ENCODE measurements at regions not wholly inside any gene's neighbourhood (a gene's known extent, or its start where the extent isn't known, plus 50 kb on each side); places are given as distances from the start of the nearest gene placed in this dataset.
"Not testable (repeated sequence)": the region's sequence is repeated elsewhere in the genome, so short reads cannot be mapped to it uniquely, and the experiment has no call there.

- Histone ChIP-seq H3K9me3 (peaks cover 2% of the 10 kb centered on the region; the same call in 1 of the 2 replicates), H3K4me3 (no peak overlapping the region), H3K36me3 (replicated peaks) (no peaks in the 10 kb centered on the region), H3K27me3 (ENCODE audit: low read depth) (no peaks in the 10 kb centered on the region), H3K4me1 (no peaks in the 10 kb centered on the region)
- DNase-seq (ENCODE audit: low spot score in 2 of 2): no peak
- in situ Hi-C loops (cut with MboI; ENCODE audit: low sequenced_read_pairs): no loop called here
Observed at GRCh38 chr11:19614370-19614940, 98.2 kb upstream of the NAV2 start.

GRCh38 chr11:19612025-19612424 lies 100.6 kb upstream of the NAV2 start:
- H3K27me3 ChIP-seq (ENCODE audit: low read depth); DNase-seq (ENCODE audit: low spot score in 2 of 2); in situ Hi-C loops (cut with MboI; ENCODE audit: low sequenced_read_pairs); H3K4me3 ChIP-seq; H3K9me3 ChIP-seq; H3K36me3 ChIP-seq (replicated peaks); H3K4me1 ChIP-seq: not testable (repeated sequence)

GRCh38 chr11:19607656-19608360 lies 104.8 kb upstream of the NAV2 start:
- Histone ChIP-seq H3K27me3 (ENCODE audit: low read depth) (no peaks in the 10 kb centered on the region), H3K4me1 (no peaks in the 10 kb centered on the region), H3K4me3 (no peak overlapping the region), H3K9me3 (peaks cover 2% of the 10 kb centered on the region; the same call in 1 of the 2 replicates), H3K36me3 (replicated peaks) (no peaks in the 10 kb centered on the region)
- in situ Hi-C loops (cut with MboI; ENCODE audit: low sequenced_read_pairs): no loop called here
- no peak for DNase-seq (ENCODE audit: low spot score in 2 of 2)

GRCh38 chr11:19606856-19607655 lies 105.6 kb upstream of the NAV2 start:
- no peak for DNase-seq (ENCODE audit: low spot score in 2 of 2)
- H3K27me3 ChIP-seq (ENCODE audit: low read depth): no peaks in the 10 kb centered on the region
- no peaks in the 10 kb centered on the region for H3K4me1 ChIP-seq
- in situ Hi-C loops (cut with MboI; ENCODE audit: low sequenced_read_pairs): no loop called here
- no peak overlapping the region for H3K4me3 ChIP-seq
- peaks cover 2% of the 10 kb centered on the region; the same call in 1 of the 2 replicates for H3K9me3 ChIP-seq
- no peaks in the 10 kb centered on the region for H3K36me3 ChIP-seq (replicated peaks)

- Histone ChIP-seq H3K36me3 (replicated peaks) (no peaks in the 10 kb centered on the region), H3K9me3 (no peaks in the 10 kb centered on the region), H3K27me3 (ENCODE audit: low read depth) (no peaks in the 10 kb centered on the region), H3K4me3 (no peak overlapping the region), H3K4me1 (no peaks in the 10 kb centered on the region)
- peak; percentile 8 to 16 for DNase-seq (ENCODE audit: low spot score in 2 of 2)
- in situ Hi-C loops (cut with MboI; ENCODE audit: low sequenced_read_pairs): no loop called here
Observed at GRCh38 chr11:19605520-19606371, 106.9 kb upstream of the NAV2 start.

GRCh38 chr11:19604679-19605375 lies 107.8 kb upstream of the NAV2 start:
- no peaks in the 10 kb centered on the region for H3K9me3 ChIP-seq
- no peak for DNase-seq (ENCODE audit: low spot score in 2 of 2)
- no peaks in the 10 kb centered on the region for H3K36me3 ChIP-seq (replicated peaks)
- no peaks in the 10 kb centered on the region for H3K27me3 ChIP-seq (ENCODE audit: low read depth)
- in situ Hi-C loops (cut with MboI; ENCODE audit: low sequenced_read_pairs): no loop called here
- no peaks in the 10 kb centered on the region for H3K4me1 ChIP-seq
- no peak overlapping the region for H3K4me3 ChIP-seq

GRCh38 chr11:19603771-19604170 lies 108.9 kb upstream of the NAV2 start:
- Histone ChIP-seq H3K4me1 (no peaks in the 10 kb centered on the region), H3K4me3 (no peak overlapping the region), H3K36me3 (replicated peaks) (no peaks in the 10 kb centered on the region), H3K27me3 (ENCODE audit: low read depth) (no peaks in the 10 kb centered on the region), H3K9me3 (no peaks in the 10 kb centered on the region)
- DNase-seq (ENCODE audit: low spot score in 2 of 2): no peak
- in situ Hi-C loops (cut with MboI; ENCODE audit: low sequenced_read_pairs): no loop called here

- Histone ChIP-seq H3K27me3 (ENCODE audit: low read depth) (no peaks in the 10 kb centered on the region), H3K4me1 (no peaks in the 10 kb centered on the region), H3K9me3 (no peaks in the 10 kb centered on the region), H3K36me3 (replicated peaks) (no peaks in the 10 kb centered on the region), H3K4me3 (no peak overlapping the region)
- no peak for DNase-seq (ENCODE audit: low spot score in 2 of 2)
- in situ Hi-C loops (cut with MboI; ENCODE audit: low sequenced_read_pairs): no loop called here
Observed at GRCh38 chr11:19602891-19603290, 109.7 kb upstream of the NAV2 start.

- H3K27me3 ChIP-seq (ENCODE audit: low read depth): no peaks in the 10 kb centered on the region
- no peak for DNase-seq (ENCODE audit: low spot score in 2 of 2)
- no peaks in the 10 kb centered on the region for H3K9me3 ChIP-seq
- in situ Hi-C loops (cut with MboI; ENCODE audit: low sequenced_read_pairs): no loop called here
- H3K4me3 ChIP-seq: no peak overlapping the region
- no peaks in the 10 kb centered on the region for H3K36me3 ChIP-seq (replicated peaks)
- H3K4me1 ChIP-seq: no peaks in the 10 kb centered on the region
Observed at GRCh38 chr11:19602406-19602805, 110.2 kb upstream of the NAV2 start.

- H3K9me3 ChIP-seq: no peaks in the 10 kb centered on the region
- no peak for DNase-seq (ENCODE audit: low spot score in 2 of 2)
- no peaks in the 10 kb centered on the region for H3K27me3 ChIP-seq (ENCODE audit: low read depth)
- in situ Hi-C loops (cut with MboI; ENCODE audit: low sequenced_read_pairs): no loop called here
- H3K4me3 ChIP-seq: no peak overlapping the region
- H3K4me1 ChIP-seq: no peaks in the 10 kb centered on the region
- no peaks in the 10 kb centered on the region for H3K36me3 ChIP-seq (replicated peaks)
Observed at GRCh38 chr11:19601235-19601634, 111.4 kb upstream of the NAV2 start.

- DNase-seq (ENCODE audit: low spot score in 2 of 2): no peak
- H3K4me3 ChIP-seq: no peak overlapping the region
- H3K36me3 ChIP-seq (replicated peaks): no peaks in the 10 kb centered on the region
- H3K27me3 ChIP-seq (ENCODE audit: low read depth): no peaks in the 10 kb centered on the region
- in situ Hi-C loops (cut with MboI; ENCODE audit: low sequenced_read_pairs): no loop called here
- H3K4me1 ChIP-seq: no peaks in the 10 kb centered on the region
- H3K9me3 ChIP-seq: no peaks in the 10 kb centered on the region
Observed at GRCh38 chr11:19599681-19600080, 113.0 kb upstream of the NAV2 start.

GRCh38 chr11:19598876-19599486 lies 113.7 kb upstream of the NAV2 start:
- in situ Hi-C loops (cut with MboI; ENCODE audit: low sequenced_read_pairs): no loop called here
- Histone ChIP-seq H3K36me3 (replicated peaks) (no peaks in the 10 kb centered on the region), H3K4me1 (no peaks in the 10 kb centered on the region), H3K27me3 (ENCODE audit: low read depth) (no peaks in the 10 kb centered on the region), H3K4me3 (no peak overlapping the region), H3K9me3 (no peaks in the 10 kb centered on the region)
- DNase-seq (ENCODE audit: low spot score in 2 of 2): no peak

- H3K4me1 ChIP-seq: no peaks in the 10 kb centered on the region
- in situ Hi-C loops (cut with MboI; ENCODE audit: low sequenced_read_pairs): no loop called here
Observed at GRCh38 chr11:19598456-19598855, 114.2 kb upstream of the NAV2 start.

More at GRCh38 chr11:19598456-19598855, 114.2 kb upstream of the NAV2 start:
- no peak for DNase-seq (ENCODE audit: low spot score in 2 of 2)
- Histone ChIP-seq H3K9me3 (no peaks in the 10 kb centered on the region), H3K36me3 (replicated peaks) (no peaks in the 10 kb centered on the region), H3K27me3 (ENCODE audit: low read depth) (no peaks in the 10 kb centered on the region), H3K4me3 (no peak overlapping the region)

Measured in HAP-1 (cell line).